HepG2 (cell line): ENCODE measurements at regions not wholly inside any gene's neighbourhood (a gene's known extent, or its start where the extent isn't known, plus 50 kb on each side); places are given as distances from the start of the nearest gene placed in this dataset.
A peak's percentile ranks its signal among the peaks of the same experiment; 100 is the strongest.

Experiments
- ATAC-seq: fragments of 200-7000 bp; cut with Tn5 transposase; 3 replicates; pipeline ENCODE4 v1.9.1; 2020; ENCODE audit warnings: mild to moderate bottlenecking, moderate library complexity
- BruUV-seq: library from RNA; stranded (reverse); fragments of 400-500 nt; replicated peaks from 2 replicates; lab custom pipeline; 2021; lab: Mats Ljungman, UMichigan
- CTCF ChIA-PET: fragments of 300-600 bp; formaldehyde crosslinking; extraction: SDS; loops from one replicate; lab custom pipeline; 2021; ENCODE audit warnings: low total read pairs, inconsistent platforms, low intra/inter-chr PET ratio; lab: Yijun Ruan, JAX
- POLR2A ChIA-PET: fragments of 350-600 bp; sonication (Branson Sonifier 250); formaldehyde crosslinking; loops from one replicate; lab custom pipeline; 2020; ENCODE audit warnings: antibody characterized with exemption, inconsistent platforms; lab: Yijun Ruan, JAX
- DNase-seq: peaks from one replicate; pipeline ENCODE4 v3.0.0-alpha.2; 2015; ENCODE audit warnings: low spot score
- FAIRE-seq: peaks from 3 replicates; lab custom pipeline; 2011; peaks lifted over from hg19 to GRCh38; lab: Jason Lieb, UNC
- H2AFZ ChIP-seq: one replicate; pipeline ENCODE4 v1.6.1; 2011; ENCODE audit warnings: low read length, inconsistent platforms
- H3K27ac ChIP-seq: fragments of 300-600 bp; 3 replicates; pipeline ENCODE4 v1.8.0; 2011; ENCODE audit warnings: mixed run types, mild to moderate bottlenecking, mixed read lengths, low read length, inconsistent platforms; ENCODE audit not compliant: insufficient read depth; ENCODE audit errors: extremely low read length
- H3K27me3 ChIP-seq, 2 experiments: fragments of 200-600 bp in 1 of 2; 2 replicates in 1 of 2; 3 replicates in 1 of 2; pipeline versions ENCODE4 v1.6.0 to v1.8.0; 2011; ENCODE audit warnings: low read length in 2 of 2, mild to moderate bottlenecking in 2 of 2, moderate library complexity in 2 of 2, inconsistent platforms in 1 of 2; ENCODE audit not compliant: insufficient read depth in 2 of 2, control insufficient read depth in 1 of 2
- H3K36me3 ChIP-seq, 2 experiments: fragments of 200-600 bp in 1 of 2; replicated peaks in 1 of 2; 2 replicates in 1 of 2; 3 replicates in 1 of 2; pipeline versions ENCODE4 v1.5.1 to v1.8.0; 2011; ENCODE audit warnings: low read length in 2 of 2, inconsistent platforms in 1 of 2; ENCODE audit not compliant: insufficient read depth in 2 of 2, control insufficient read depth in 1 of 2
- H3K4me1 ChIP-seq: 2 replicates; pipeline ENCODE4 v1.5.1; 2012; ENCODE audit warnings: low read length, inconsistent platforms; ENCODE audit not compliant: insufficient read depth
- H3K4me2 ChIP-seq: 2 replicates; pipeline ENCODE4 v1.6.0; 2011; ENCODE audit warnings: low read depth, low read length, inconsistent platforms
- H3K4me3 ChIP-seq, 3 experiments: fragments of 200-600 bp in 1 of 3; sonication (generic), shearing (Covaris generic) in 1 of 3; replicated peaks in 1 of 3; 2 replicates each; pipeline ENCODE4 v1.5.1; 2011 to 2016; ENCODE audit warnings: low read length in 3 of 3, inconsistent platforms in 2 of 3, low read depth in 2 of 3, mild to moderate bottlenecking in 2 of 3, control low read depth in 1 of 3, mixed read lengths in 1 of 3; ENCODE audit not compliant: insufficient read depth in 1 of 3
- H3K79me2 ChIP-seq: one replicate; pipeline ENCODE4 v1.6.1; 2011; ENCODE audit warnings: low read length, inconsistent platforms; ENCODE audit not compliant: insufficient read depth
- H3K9ac ChIP-seq: 2 replicates; pipeline ENCODE4 v1.6.0; 2011; ENCODE audit warnings: mild to moderate bottlenecking, low read depth, low read length, inconsistent platforms; ENCODE audit not compliant: insufficient read depth
- H3K9me3 ChIP-seq: 2 replicates; pipeline ENCODE4 v1.5.1; 2012; ENCODE audit warnings: mild to moderate bottlenecking, low read length
- H4K20me1 ChIP-seq: 2 replicates; pipeline ENCODE4 v1.6.0; 2011; ENCODE audit warnings: inconsistent platforms, mild to moderate bottlenecking, low read length, moderate library complexity; ENCODE audit not compliant: insufficient read depth
- ARID2 ChIP-seq: sonication (generic); formaldehyde crosslinking; IDR thresholded peaks from 2 replicates; pipeline ENCODE4 v1.8.1; 2022; ENCODE audit warnings: mild to moderate bottlenecking, missing genetic modification reagents, borderline replicate concordance
- DBP ChIP-seq: sonication (generic); formaldehyde crosslinking; IDR thresholded peaks from 2 replicates; pipeline ENCODE4 v1.4.0; 2020; ENCODE audit warnings: missing genetic modification reagents; ENCODE audit errors: not compliant biosample characterization
- HMGXB4 ChIP-seq, 2 experiments: sonication (generic) in 1 of 2; formaldehyde crosslinking in 1 of 2; IDR thresholded peaks; 2 replicates each; pipeline versions ENCODE4 v1.4.0 to v1.6.1; 2018 to 2020; ENCODE audit warnings: missing genetic modification reagents in 2 of 2, borderline replicate concordance in 1 of 2, low read depth in 1 of 2, mild to moderate bottlenecking in 1 of 2, missing biosample characterization in 1 of 2
- KLF9 ChIP-seq: IDR thresholded peaks from 2 replicates; pipeline ENCODE4 v1.6.1; 2016; ENCODE audit warnings: low read depth
- MAFF ChIP-seq: IDR thresholded peaks from 2 replicates; pipeline ENCODE4 v1.6.1; 2011; ENCODE audit warnings: low read depth, low read length, improper control_type of control experiment
- MAFK ChIP-seq, 2 experiments: IDR thresholded peaks in 1 of 2; conservative IDR thresholded peaks in 1 of 2; 2 replicates each; pipeline ENCODE4 v1.6.1; 2011; ENCODE audit warnings: improper control_type of control experiment in 2 of 2, low read length in 2 of 2
- SALL2 ChIP-seq: sonication (generic); formaldehyde crosslinking; IDR thresholded peaks from 2 replicates; pipeline ENCODE4 v1.8.1; 2023; ENCODE audit warnings: mild to moderate bottlenecking, missing genetic modification reagents, inconsistent platforms
- SP1 ChIP-seq, 2 experiments: fragments of 450-650 bp in 1 of 2; sonication (generic) in 1 of 2; formaldehyde crosslinking in 1 of 2; IDR thresholded peaks; 2 replicates each; pipeline versions ENCODE4 v1.4.0 to v1.6.1; 2016 to 2020; ENCODE audit warnings: missing genetic modification reagents in 1 of 2
- ZNF34 ChIP-seq: sonication (generic); formaldehyde crosslinking; IDR thresholded peaks from 2 replicates; pipeline ENCODE4 v1.4.0; 2020; ENCODE audit warnings: mild to moderate bottlenecking, missing genetic modification reagents, borderline replicate concordance
- ZNF644 ChIP-seq: IDR thresholded peaks from 2 replicates; pipeline ENCODE4 v1.6.1; 2016; ENCODE audit warnings: low read depth
- ZNF672 ChIP-seq: sonication (generic); formaldehyde crosslinking; IDR thresholded peaks from 2 replicates; pipeline ENCODE4 v1.8.1; 2022; ENCODE audit warnings: missing genetic modification reagents
- ZNF768 ChIP-seq: sonication (generic); formaldehyde crosslinking; IDR thresholded peaks from 2 replicates; pipeline ENCODE4 v1.4.0; 2020; ENCODE audit warnings: missing genetic modification reagents
- WGBS: methylation state at CpG from one replicate; pipeline ENCODE4 v1.1.6; 2017; ENCODE audit warnings: low lambda C conversion rate; 5-methylcytosine and 5-hydroxymethylcytosine counted together
- in situ Hi-C: cut with HindIII; loops from 2 replicates; pipeline ENCODE4 v1.10.0; 2017; ENCODE audit warnings: low pct_unique_long_range_greater_than_20kb; ENCODE audit not compliant: extremely low pct_ligation_motif_present
- intact Hi-C: fragments of 100-400 bp; cut with micrococcal nuclease; formaldehyde crosslinking; loops from one replicate; pipeline ENCODE4 v1.10.0; 2022; ENCODE audit not compliant: unreplicated experiment
- TF ChIP-seq, protein P1 (sequence below): sonication (generic); formaldehyde crosslinking; IDR thresholded peaks from 2 replicates; pipeline ENCODE4 v1.8.0; 2022; ENCODE audit warnings: mild to moderate bottlenecking, missing genetic modification reagents, moderate library complexity
- TF ChIP-seq, protein P2 (sequence below): sonication (generic); formaldehyde crosslinking; IDR thresholded peaks from 2 replicates; pipeline ENCODE4 v1.8.1; 2023; ENCODE audit warnings: missing genetic modification reagents, inconsistent platforms, borderline replicate concordance

DNA sequence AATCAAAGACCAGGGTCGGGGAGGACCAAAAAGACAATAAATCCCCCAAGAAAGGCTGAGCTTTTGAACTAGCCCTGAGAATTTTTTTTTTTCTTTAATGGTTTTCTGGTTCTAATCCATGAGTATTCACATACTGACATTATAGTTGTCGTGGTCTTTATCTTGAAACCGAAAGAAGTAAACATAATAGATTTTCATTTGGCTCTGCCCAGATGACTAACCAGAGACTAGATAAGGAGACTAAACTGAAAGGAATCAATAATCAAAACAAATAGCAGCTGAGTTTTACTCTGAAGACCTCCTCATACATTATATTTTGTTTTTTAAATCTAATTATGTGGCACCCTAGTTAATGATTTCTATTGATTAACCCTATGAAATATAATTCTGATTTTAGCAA lies 381.4 kb downstream of the CNTN3 start:
- H3K9ac ChIP-seq = no peak overlapping the region
- ChIA-PET POLR2A (no interaction called here), CTCF (no interaction called here)
- H2AFZ ChIP-seq = no peak overlapping the region
- H3K9me3 ChIP-seq = peaks cover 22% of the 10 kb centered on the region
- FAIRE-seq (no peak), ATAC-seq (no peak), DNase-seq (no peak)
- BruUV-seq = no TSS peak
- H3K4me3 ChIP-seq = no peak overlapping the region
- in situ Hi-C loops = no loop called here
- no peaks in the 10 kb centered on the region for H3K27me3 ChIP-seq
- H3K4me1 ChIP-seq = no peaks in the 10 kb centered on the region
- 4% methylated on average over 3 of the region's 3 CpGs for WGBS
- H3K4me2 ChIP-seq = no peak overlapping the region
- intact Hi-C loops = no loop called here
- no peaks in the 10 kb centered on the region for H3K79me2 ChIP-seq
- H3K36me3 ChIP-seq = no peaks in the 10 kb centered on the region
- no peaks in the 10 kb centered on the region for H4K20me1 ChIP-seq
- no peak for TF ChIP-seq ZNF34 (CRISPR knock-in tag)
- TF ChIP-seq ZNF768 = no peak
- no peak for TF ChIP-seq ARID2
- no peak overlapping the region for H3K27ac ChIP-seq

DNA sequence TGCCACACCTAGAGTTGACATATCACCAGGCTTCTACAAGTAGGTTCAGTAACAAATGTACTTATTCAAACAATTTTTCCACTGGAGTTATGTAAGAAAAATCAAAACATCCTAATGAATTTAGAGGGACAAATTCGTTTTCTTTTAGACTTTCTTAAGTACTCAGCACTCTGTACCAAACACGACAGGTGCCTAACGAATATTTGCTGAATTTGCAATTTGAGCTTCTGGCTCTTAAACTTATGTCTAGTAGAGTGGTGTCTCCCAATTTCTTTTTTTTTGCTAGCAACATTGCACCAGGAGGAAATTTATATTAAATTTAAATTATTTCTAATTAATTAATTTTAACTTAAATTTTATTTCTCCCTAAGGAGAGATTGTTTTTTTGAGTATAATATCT lies 397.0 kb downstream of the CNTN3 start:
- in situ Hi-C loops (no loop called here), intact Hi-C loops (no loop called here)
- POLR2A ChIA-PET = no interaction called here
- no peak for DNase-seq
- H3K27me3 ChIP-seq = no peaks in the 10 kb centered on the region
- no peak overlapping the region for H3K4me3 ChIP-seq
- no peak overlapping the region for H2AFZ ChIP-seq
- H3K27ac ChIP-seq = no peak overlapping the region
- no peak overlapping the region for H3K9ac ChIP-seq
- no peak overlapping the region for H3K4me2 ChIP-seq
- no peak for ATAC-seq
- no TSS peak for BruUV-seq
- no peaks in the 10 kb centered on the region for H4K20me1 ChIP-seq
- H3K79me2 ChIP-seq = no peaks in the 10 kb centered on the region
- WGBS = 5% methylated on average over 3 of the region's 3 CpGs
- TF ChIP-seq MAFK (conservative IDR thresholded peaks at IDR 0.05 in 1 of 2, IDR thresholded peaks at IDR 0.05 in 1 of 2; ENCODE audit: low read length in 2 of 2) (peak; percentile 86 to 92), ZNF644 (CRISPR knock-in tag) (no peak), SALL2 (CRISPR knock-in tag) (no peak), SP1 (IDR thresholded peaks at IDR 0.05) (no peak), SP1 (CRISPR knock-in tag; IDR thresholded peaks at IDR 0.05) (no peak), DBP (no peak), MAFF (peak; percentile 86), HMGXB4 (CRISPR knock-in tag; IDR thresholded peaks at IDR 0.05; ENCODE audit: borderline replicate concordance in 1 of 2, low read depth in 1 of 2) (no peak), KLF9 (CRISPR knock-in tag) (no peak), ZNF672 (CRISPR knock-in tag) (no peak)
- TF ChIP-seq, protein P1, sequence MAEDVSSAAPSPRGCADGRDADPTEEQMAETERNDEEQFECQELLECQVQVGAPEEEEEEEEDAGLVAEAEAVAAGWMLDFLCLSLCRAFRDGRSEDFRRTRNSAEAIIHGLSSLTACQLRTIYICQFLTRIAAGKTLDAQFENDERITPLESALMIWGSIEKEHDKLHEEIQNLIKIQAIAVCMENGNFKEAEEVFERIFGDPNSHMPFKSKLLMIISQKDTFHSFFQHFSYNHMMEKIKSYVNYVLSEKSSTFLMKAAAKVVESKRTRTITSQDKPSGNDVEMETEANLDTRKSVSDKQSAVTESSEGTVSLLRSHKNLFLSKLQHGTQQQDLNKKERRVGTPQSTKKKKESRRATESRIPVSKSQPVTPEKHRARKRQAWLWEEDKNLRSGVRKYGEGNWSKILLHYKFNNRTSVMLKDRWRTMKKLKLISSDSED = no peak
- TF ChIP-seq, protein P2, sequence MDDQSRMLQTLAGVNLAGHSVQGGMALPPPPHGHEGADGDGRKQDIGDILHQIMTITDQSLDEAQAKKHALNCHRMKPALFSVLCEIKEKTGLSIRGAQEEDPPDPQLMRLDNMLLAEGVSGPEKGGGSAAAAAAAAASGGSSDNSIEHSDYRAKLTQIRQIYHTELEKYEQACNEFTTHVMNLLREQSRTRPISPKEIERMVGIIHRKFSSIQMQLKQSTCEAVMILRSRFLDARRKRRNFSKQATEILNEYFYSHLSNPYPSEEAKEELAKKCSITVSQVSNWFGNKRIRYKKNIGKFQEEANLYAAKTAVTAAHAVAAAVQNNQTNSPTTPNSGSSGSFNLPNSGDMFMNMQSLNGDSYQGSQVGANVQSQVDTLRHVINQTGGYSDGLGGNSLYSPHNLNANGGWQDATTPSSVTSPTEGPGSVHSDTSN (CRISPR knock-in tag) = no peak
- no peak for FAIRE-seq
- H3K9me3 ChIP-seq = peaks cover 10% of the 10 kb centered on the region
- CTCF ChIA-PET = no interaction called here
- no peaks in the 10 kb centered on the region for H3K4me1 ChIP-seq
- no peaks in the 10 kb centered on the region for H3K36me3 ChIP-seq
